K562 (cell line): ENCODE measurements at regions not wholly inside any gene's neighbourhood (a gene's known extent, or its start where the extent isn't known, plus 50 kb on each side); places are given as distances from the start of the nearest gene placed in this dataset.

Experiments used
- ATAC-seq: fragments of 200-7000 bp; cut with Tn5 transposase; 3 replicates; pipeline ENCODE4 v1.9.1; 2020; ENCODE audit warnings: moderate library complexity
- BruUV-seq: library from RNA; stranded (reverse); fragments of 400-500 nt; replicated peaks from 2 replicates; lab custom pipeline; 2021; lab: Mats Ljungman, UMichigan
- CTCF ChIA-PET: fragments of 300-600 bp; formaldehyde crosslinking; extraction: SDS; loops from one replicate; lab custom pipeline; 2021; ENCODE audit warnings: low intra/inter-chr PET ratio; lab: Yijun Ruan, JAX
- POLR2A ChIA-PET: fragments of 300-600, 350-650 bp; sonication (Branson Sonifier 250); formaldehyde crosslinking; extraction: SDS; loops from one replicate; lab custom pipeline; 2021; ENCODE audit warnings: antibody characterized with exemption, inconsistent platforms; lab: Yijun Ruan, JAX
- DNase-seq, 4 experiments: peaks; one replicate each; pipeline versions ENCODE4 v3.0.0 to v3.0.0-alpha.2; 2011 to 2018; ENCODE audit warnings: low spot score in 3 of 4, mixed read lengths in 3 of 4; ENCODE audit errors: extremely low read depth in 1 of 4
- FAIRE-seq: peaks from 2 replicates; lab custom pipeline; 2011; peaks lifted over from hg19 to GRCh38; lab: Jason Lieb, UNC
- H2AFZ ChIP-seq: 2 replicates; pipeline ENCODE4 v1.6.0; 2011; ENCODE audit warnings: low read depth, low read length, control low read depth, inconsistent platforms
- H3K27ac ChIP-seq: fragments of 200-600 bp; 3 replicates; pipeline ENCODE4 v1.8.0; 2011; ENCODE audit warnings: low read depth, mild to moderate bottlenecking, control low read depth, inconsistent platforms, low read length, moderate library complexity, mixed read lengths; ENCODE audit errors: extremely low read depth
- H3K27me3 ChIP-seq, 2 experiments: fragments of 300-600 bp in 1 of 2; 2 replicates in 1 of 2; 3 replicates in 1 of 2; pipeline versions ENCODE4 v1.6.0 to v1.8.0; 2011; ENCODE audit warnings: inconsistent platforms in 2 of 2, low read length in 2 of 2, mild to moderate bottlenecking in 1 of 2, mixed read lengths in 1 of 2, moderate library complexity in 1 of 2; ENCODE audit not compliant: control insufficient read depth in 2 of 2, insufficient read depth in 2 of 2
- H3K36me3 ChIP-seq: fragments of 300-600 bp; 3 replicates; pipeline ENCODE4 v1.8.0; 2011; ENCODE audit warnings: mild to moderate bottlenecking, low read length, inconsistent platforms; ENCODE audit not compliant: control insufficient read depth, insufficient read depth
- H3K4me1 ChIP-seq, 2 experiments: fragments of 200-600 bp in 1 of 2; replicated peaks in 1 of 2; 2 replicates in 1 of 2; 3 replicates in 1 of 2; pipeline versions ENCODE4 v1.5.1 to v1.8.0; 2011; ENCODE audit warnings: inconsistent platforms in 2 of 2, low read length in 2 of 2, mild to moderate bottlenecking in 1 of 2, mixed read lengths in 1 of 2, moderate library complexity in 1 of 2; ENCODE audit not compliant: control insufficient read depth in 2 of 2, insufficient read depth in 2 of 2
- H3K4me2 ChIP-seq: 2 replicates; pipeline ENCODE4 v1.6.1; 2011; ENCODE audit warnings: low read length, control low read depth, inconsistent platforms, mixed read lengths; ENCODE audit not compliant: insufficient read depth
- H3K4me3 ChIP-seq: fragments of 200-600 bp; sonication (generic), shearing (Covaris generic); 2 replicates; pipeline ENCODE4 v1.5.1; 2016; ENCODE audit warnings: control low read depth, inconsistent platforms
- H3K79me2 ChIP-seq: fragments of 200-600 bp; 3 replicates; pipeline ENCODE4 v1.8.0; 2011; ENCODE audit warnings: low read length, inconsistent platforms; ENCODE audit not compliant: control insufficient read depth, insufficient read depth
- H3K9ac ChIP-seq, 2 experiments: 2 replicates each; pipeline versions ENCODE4 v1.6.0 to v1.6.1; 2011; ENCODE audit warnings: low read depth in 2 of 2, low read length in 2 of 2, control low read depth in 1 of 2, inconsistent platforms in 1 of 2, mild to moderate bottlenecking in 1 of 2, mixed read lengths in 1 of 2; ENCODE audit not compliant: insufficient read depth in 1 of 2
- H3K9me1 ChIP-seq: one replicate; pipeline ENCODE4 v1.6.0; 2011; ENCODE audit warnings: inconsistent platforms, mild to moderate bottlenecking, low read length, moderate library complexity; ENCODE audit not compliant: control insufficient read depth, insufficient read depth
- H3K9me3 ChIP-seq: replicated peaks from 2 replicates; pipeline ENCODE4 v1.5.1; 2011; ENCODE audit warnings: low read depth, low read length, inconsistent platforms; ENCODE audit not compliant: control insufficient read depth, insufficient read depth
- H4K20me1 ChIP-seq: replicated peaks from 2 replicates; pipeline ENCODE4 v1.6.1; 2011; ENCODE audit warnings: low read length, inconsistent platforms, mixed read lengths; ENCODE audit not compliant: control insufficient read depth, insufficient read depth
- HOXB6 ChIP-seq: fragments of 250-450 bp; sonication (Bioruptor Pico); IDR thresholded peaks from 2 replicates; pipeline ENCODE4 v1.5.1; 2022; ENCODE audit warnings: mild to moderate bottlenecking, borderline replicate concordance
- IRF1 ChIP-seq: sonication (generic); formaldehyde crosslinking; IDR thresholded peaks from 2 replicates; pipeline ENCODE4 v1.8.0; 2022; ENCODE audit warnings: missing genetic modification reagents, mild to moderate bottlenecking, borderline replicate concordance
- VEZF1 ChIP-seq: fragments of 200-800 bp; sonication (Bioruptor generic); IDR thresholded peaks from 2 replicates; pipeline ENCODE4 v1.6.1; 2017; ENCODE audit warnings: missing genetic modification characterization, missing compliant biosample characterization
- ZNF324 ChIP-seq: fragments of 250-450 bp; sonication (Bioruptor Pico); IDR thresholded peaks from 2 replicates; pipeline ENCODE4 v1.4.0; 2020; ENCODE audit warnings: mild to moderate bottlenecking
- WGBS: fragments of 100-300 bp; shearing (Covaris generic); methylation state at CpG from one replicate; pipeline ENCODE4 v1.1.6; 2016; ENCODE audit warnings: low coverage, mixed read lengths; ENCODE audit not compliant: insufficient coverage; ENCODE audit errors: missing lambda C conversion rate; 5-methylcytosine and 5-hydroxymethylcytosine counted together
- in situ Hi-C: fragments of 300-500 bp; cut with MboI; formaldehyde crosslinking; loops from 4 replicates; pipeline ENCODE4 v1.15.0; 2018; ENCODE audit warnings: inconsistent platforms, mixed read lengths
- intact Hi-C: fragments of 100-400 bp; cut with micrococcal nuclease; formaldehyde crosslinking; loops from 2 replicates; pipeline ENCODE4 v1.14.2; 2022

GRCh38 chr7:51368334-51368733, 51.7 kb upstream of the COBL start (continued):
- no peak for TF ChIP-seq VEZF1 (CRISPR knock-in tag)
- TF ChIP-seq, all 486 proteins: peak for 0

GRCh38 chr7:51367614-51367968, 51.0 kb upstream of the COBL start:
- Histone ChIP-seq H3K9me1 (no peaks in the 10 kb centered on the region), H3K4me2 (no peak overlapping the region), H3K36me3 (no peaks in the 10 kb centered on the region), H4K20me1 (peaks cover 6% of the 10 kb centered on the region; the same call in 1 of the 2 replicates), H3K9ac (no peak overlapping the region), H3K27ac (no peak overlapping the region), H3K79me2 (no peaks in the 10 kb centered on the region), H3K4me1 (no peaks in the 10 kb centered on the region; a peak in 2 of 5 replicates), H3K27me3 (peaks cover 0 to 10% of the 10 kb centered on the region in 2 experiments; a peak in 1 of 5 replicates), H2AFZ (no peak overlapping the region), H3K9me3 (no peaks in the 10 kb centered on the region), H3K4me3 (no peak overlapping the region)
- ChIA-PET POLR2A (interaction anchor here (1.3 to 2.4 kb wide), 2 partner anchors 8 to 17 kb away, joined by 5 to 12 read pairs; no protein-coding TSS in a partner anchor), CTCF (interaction anchor here (0.7 to 2.0 kb wide), 2 partner anchors 139 to 205 kb away, joined by 3 to 21 read pairs; no protein-coding TSS in a partner anchor)
- ATAC-seq (no peak), DNase-seq (no peak), FAIRE-seq (no peak)
- in situ Hi-C loops = loop anchor here (25.0 kb wide), 1 partner anchor 1230 kb away; no protein-coding TSS in a partner anchor
- intact Hi-C loops = loop anchor here (1.0 to 10.0 kb wide), 3 partner anchors 143 to 1273 kb away; partner anchors contain the start of gene ZPBP
- 3% methylated on average over 3 of the region's 3 CpGs for WGBS
- no TSS peak for BruUV-seq
- no peak for TF ChIP-seq HOXB6 (CRISPR knock-in tag)
- TF ChIP-seq IRF1 (CRISPR knock-in tag) = no peak
- TF ChIP-seq ZNF324 (CRISPR knock-in tag) = no peak
